Endodermal cell (in vitro differentiated cells): ENCODE measurements at regions not wholly inside any gene's neighbourhood (a gene's known extent, or its start where the extent isn't known, plus 50 kb on each side); places are given as distances from the start of the nearest gene placed in this dataset.

ENCODE experiments used
- DNase-seq: peaks from one replicate; pipeline ENCODE4 v3.0.0-alpha.2; 2017
- H3K27ac ChIP-seq: 2 replicates; pipeline ENCODE4 v1.5.1; 2013; ENCODE audit warnings: mild to moderate bottlenecking, low read depth, low read length, moderate library complexity
- H3K27me3 ChIP-seq: 2 replicates; pipeline ENCODE4 v1.6.1; 2013; ENCODE audit warnings: mild to moderate bottlenecking, low read length, moderate library complexity; ENCODE audit not compliant: insufficient read depth, control insufficient read depth, poor library complexity, severe bottlenecking
- H3K36me3 ChIP-seq: 2 replicates; pipeline ENCODE4 v1.7.0; 2013; ENCODE audit warnings: mild to moderate bottlenecking, low read length, moderate library complexity; ENCODE audit not compliant: control insufficient read depth, insufficient read depth
- H3K4me1 ChIP-seq: one replicate; pipeline ENCODE4 v1.7.0; 2013; ENCODE audit warnings: low read length; ENCODE audit not compliant: control insufficient read depth, insufficient read depth
- H3K4me3 ChIP-seq: 2 replicates; pipeline ENCODE4 v1.5.1; 2013; ENCODE audit warnings: mild to moderate bottlenecking, low read length, moderate library complexity
- H3K9ac ChIP-seq: 2 replicates; pipeline ENCODE4 v1.6.1; 2013; ENCODE audit warnings: mild to moderate bottlenecking, low read length, moderate library complexity; ENCODE audit not compliant: poor library complexity, severe bottlenecking; ENCODE audit errors: extremely low read depth
- H3K9me3 ChIP-seq: 2 replicates; pipeline ENCODE4 v1.6.1; 2013; ENCODE audit warnings: mild to moderate bottlenecking, low read length, moderate library complexity; ENCODE audit not compliant: control insufficient read depth
- H3K27ac Mint-ChIP-seq: 2 replicates; pipeline ENCODE4 v1.8.0; 2020; ENCODE audit warnings: mixed read lengths
- H3K27me3 Mint-ChIP-seq: 2 replicates; pipeline ENCODE4 v1.8.0; 2021; ENCODE audit warnings: mild to moderate bottlenecking, mixed read lengths; ENCODE audit not compliant: insufficient read depth
- H3K36me3 Mint-ChIP-seq: 2 replicates; pipeline ENCODE4 v1.8.0; 2020; ENCODE audit warnings: low read depth, mixed read lengths
- H3K4me1 Mint-ChIP-seq: 2 replicates; pipeline ENCODE4 v1.8.0; 2020; ENCODE audit warnings: mixed read lengths
- H3K4me3 Mint-ChIP-seq: 2 replicates; pipeline ENCODE4 v1.8.0; 2020; ENCODE audit warnings: mild to moderate bottlenecking, moderate library complexity, mixed read lengths
- H3K9me3 Mint-ChIP-seq: 2 replicates; pipeline ENCODE4 v1.8.0; 2020; ENCODE audit warnings: mild to moderate bottlenecking, mixed read lengths
- CTCF ChIP-seq: fragments of 200-600 bp; sonication (generic); conservative IDR thresholded peaks from 2 replicates; pipeline ENCODE4 v1.5.0; 2021; ENCODE audit warnings: antibody characterized with exemption, mild to moderate bottlenecking
- WGBS, 2 experiments: methylation state at CpG; one replicate each; pipeline versions ENCODE4 v1.1.5 to v1.1.7; 2013; ENCODE audit warnings: missing lambda C conversion rate in 2 of 2, mixed read lengths in 1 of 2; ENCODE audit not compliant: insufficient coverage in 1 of 2, insufficient read length in 1 of 2; 5-methylcytosine and 5-hydroxymethylcytosine counted together

- H3K27me3 ChIP-seq, result no peaks in the 10 kb centered on the region
- H3K4me1 ChIP-seq, result no peaks in the 10 kb centered on the region
- no peaks in the 10 kb centered on the region for H3K9me3 ChIP-seq
- H3K4me3 Mint-ChIP-seq, result no peak overlapping the region
- 91 to 100% methylated on average over 1 to 3 of the region's 3 CpGs for WGBS, 2 experiments
- H3K36me3 ChIP-seq, result no peaks in the 10 kb centered on the region
- no peak overlapping the region for H3K4me3 ChIP-seq
- no peak overlapping the region for H3K27ac Mint-ChIP-seq
- H3K9ac ChIP-seq, result no peak overlapping the region
- no peak overlapping the region for H3K27ac ChIP-seq
- no peaks in the 10 kb centered on the region for H3K4me1 Mint-ChIP-seq
- H3K36me3 Mint-ChIP-seq, result no peaks in the 10 kb centered on the region
- DNase-seq, result no peak
- H3K27me3 Mint-ChIP-seq, result no peaks in the 10 kb centered on the region
- TF ChIP-seq CTCF, result no peak
- no peaks in the 10 kb centered on the region for H3K9me3 Mint-ChIP-seq
Observed at GRCh38 chr1:99455760-99456159, 190.2 kb upstream of the PALMD start.

DNA sequence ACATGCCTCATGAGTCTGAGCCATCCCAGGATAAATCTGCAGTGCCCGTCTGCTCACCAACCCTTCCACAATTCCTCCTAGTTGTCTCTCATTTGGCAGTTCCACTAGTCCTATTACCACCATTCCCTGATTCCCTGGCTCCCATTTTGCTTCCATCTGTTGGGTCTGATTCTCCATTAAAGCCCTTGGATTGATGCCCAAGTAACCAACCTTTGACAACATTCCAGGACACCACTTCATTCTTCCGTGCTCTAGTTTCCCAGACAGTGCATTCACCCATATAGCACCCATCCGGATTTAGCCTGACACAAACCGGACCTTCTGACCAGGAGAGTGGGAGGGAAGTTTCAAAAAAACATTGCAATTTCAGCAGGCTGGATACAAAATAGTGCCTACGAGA lies 189.4 kb upstream of the PALMD start:
- no peaks in the 10 kb centered on the region for H3K27me3 ChIP-seq
- Mint-ChIP-seq H3K9me3 (no peaks in the 10 kb centered on the region), H3K4me3 (no peak overlapping the region), H3K36me3 (no peaks in the 10 kb centered on the region), H3K27ac (no peak overlapping the region), H3K4me1 (no peaks in the 10 kb centered on the region), H3K27me3 (no peaks in the 10 kb centered on the region)
- DNase-seq, result no peak
- no peak overlapping the region for H3K9ac ChIP-seq
- WGBS, 2 experiments, result 94 to 100% methylated on average over 2 to 5 of the region's 5 CpGs
- no peaks in the 10 kb centered on the region for H3K4me1 ChIP-seq
- H3K9me3 ChIP-seq, result no peaks in the 10 kb centered on the region
- no peak overlapping the region for H3K27ac ChIP-seq
- TF ChIP-seq CTCF, result no peak
- H3K36me3 ChIP-seq, result no peaks in the 10 kb centered on the region
- H3K4me3 ChIP-seq, result no peak overlapping the region

DNA sequence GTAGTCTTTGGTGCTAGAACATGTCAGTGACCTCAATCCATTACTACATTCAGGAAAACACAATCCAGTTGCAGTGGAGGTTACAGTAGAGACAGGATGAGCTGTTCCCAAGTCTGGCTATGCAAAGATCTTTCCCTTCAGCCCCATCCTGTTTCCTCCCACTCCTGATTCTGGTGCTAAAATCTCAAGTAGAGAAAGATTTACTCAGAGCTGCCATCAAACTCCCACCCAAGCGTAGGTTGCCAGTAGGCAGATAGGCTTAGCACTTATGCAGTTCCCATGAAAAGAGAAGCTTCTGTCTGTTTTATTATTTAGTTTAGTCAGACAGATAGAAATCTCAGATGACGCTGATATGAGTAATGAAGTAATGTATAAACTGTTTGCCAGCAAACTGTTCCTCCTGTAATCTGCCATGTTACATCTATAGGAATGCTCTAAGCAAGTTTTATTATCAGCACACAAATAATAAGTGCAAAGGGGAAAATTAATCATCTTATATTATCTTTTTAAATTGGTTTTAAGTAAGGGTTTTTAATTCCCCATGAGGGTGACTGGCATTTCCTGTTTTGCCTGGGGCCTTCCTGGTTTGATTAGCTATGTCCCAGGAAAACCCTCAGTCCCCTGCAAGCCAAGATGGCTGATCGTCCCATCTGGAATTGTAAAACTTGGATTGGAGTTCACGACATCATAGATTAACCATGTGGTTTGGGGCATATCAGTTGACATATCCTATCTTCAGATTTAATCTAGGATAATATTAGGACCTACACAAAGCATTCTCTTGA lies 188.3 kb upstream of the PALMD start:
- H3K4me3 ChIP-seq, result no peak overlapping the region
- no peaks in the 10 kb centered on the region for H3K27me3 ChIP-seq
- no peak overlapping the region for H3K4me3 Mint-ChIP-seq
- H3K9ac ChIP-seq, result no peak overlapping the region
- no peaks in the 10 kb centered on the region for H3K4me1 ChIP-seq
- H3K36me3 Mint-ChIP-seq, result no peaks in the 10 kb centered on the region
- WGBS, 2 experiments, result 94 to 100% methylated on average over 1 to 4 of the region's 4 CpGs
- H3K27me3 Mint-ChIP-seq, result no peaks in the 10 kb centered on the region
- TF ChIP-seq CTCF, result no peak
- H3K27ac ChIP-seq, result no peak overlapping the region
- H3K36me3 ChIP-seq, result no peaks in the 10 kb centered on the region
- no peak overlapping the region for H3K27ac Mint-ChIP-seq
- no peaks in the 10 kb centered on the region for H3K4me1 Mint-ChIP-seq
- no peak for DNase-seq
- no peaks in the 10 kb centered on the region for H3K9me3 ChIP-seq
- no peaks in the 10 kb centered on the region for H3K9me3 Mint-ChIP-seq
